Activated CD8-positive, alpha-beta T cell treated with anti-CD3 and anti-CD28 coated beads for 36 hours (primary cell): ENCODE measurements at regions not wholly inside any gene's neighbourhood (a gene's known extent, or its start where the extent isn't known, plus 50 kb on each side); places are given as distances from the start of the nearest gene placed in this dataset.

Experiments
- ATAC-seq: fragments of 200-7000 bp; cut with Tn5 transposase; one replicate; pipeline ENCODE4 v1.10.0; 2021; ENCODE audit warnings: mild to moderate bottlenecking, moderate library complexity
- CTCF ChIA-PET: fragments of 350-600 bp; sonication (Branson Sonifier 250); formaldehyde crosslinking; loops from one replicate; lab custom pipeline; 2021; ENCODE audit warnings: antibody characterized with exemption; lab: Charles Lee
- POLR2A ChIA-PET: fragments of 350-600 bp; sonication (Branson Sonifier 250); formaldehyde crosslinking; loops from one replicate; lab custom pipeline; 2021; ENCODE audit warnings: antibody characterized with exemption; lab: Charles Lee
- DNase-seq: peaks from one replicate; pipeline ENCODE4 v3.0.0-alpha.2; 2020
- H3K27ac Mint-ChIP-seq: one replicate; pipeline ENCODE4 v1.8.0; 2021; ENCODE audit warnings: mild to moderate bottlenecking, mixed read lengths
- H3K27me3 Mint-ChIP-seq: one replicate; pipeline ENCODE4 v1.8.0; 2021; ENCODE audit warnings: mixed read lengths
- H3K36me3 Mint-ChIP-seq: one replicate; pipeline ENCODE4 v1.8.0; 2021; ENCODE audit warnings: low read depth, mixed read lengths
- H3K4me1 Mint-ChIP-seq: one replicate; pipeline ENCODE4 v1.8.0; 2021; ENCODE audit warnings: low read depth, mixed read lengths
- H3K4me3 Mint-ChIP-seq: one replicate; pipeline ENCODE4 v1.8.0; 2021; ENCODE audit warnings: mild to moderate bottlenecking, moderate library complexity, mixed read lengths
- H3K9me3 Mint-ChIP-seq: one replicate; pipeline ENCODE4 v1.8.0; 2021; ENCODE audit warnings: mixed read lengths
- CTCF ChIP-seq: fragments of 200-600 bp; IDR thresholded peaks from one replicate; pipeline ENCODE4 v1.8.0; 2022; ENCODE audit warnings: antibody characterized with exemption, mild to moderate bottlenecking
- intact Hi-C: fragments of 100-400 bp; cut with micrococcal nuclease; formaldehyde crosslinking; loops from one replicate; pipeline ENCODE4 v1.10.0; 2022

GRCh38 chr6:66210964-66211363, 503.9 kb upstream of the EYS start:
- Mint-ChIP-seq H3K4me3 (no peak overlapping the region), H3K4me1 (no peaks in the 10 kb centered on the region), H3K27ac (no peak overlapping the region), H3K27me3 (no peaks in the 10 kb centered on the region), H3K36me3 (no peaks in the 10 kb centered on the region), H3K9me3 (peaks cover 23% of the 10 kb centered on the region)
- no peak for DNase-seq
- intact Hi-C loops: no loop called here
- TF ChIP-seq CTCF: no peak
- ChIA-PET CTCF (no interaction called here), POLR2A (no interaction called here)
- no peak for ATAC-seq

- TF ChIP-seq CTCF: no peak
- Mint-ChIP-seq H3K27ac (no peak overlapping the region), H3K27me3 (no peaks in the 10 kb centered on the region), H3K36me3 (no peaks in the 10 kb centered on the region), H3K9me3 (no peaks in the 10 kb centered on the region), H3K4me3 (no peak overlapping the region), H3K4me1 (no peaks in the 10 kb centered on the region)
- intact Hi-C loops: no loop called here
- no peak for DNase-seq
- ChIA-PET CTCF (no interaction called here), POLR2A (no interaction called here)
- no peak for ATAC-seq
These were observed 493.4 kb upstream of the EYS start for GRCh38 chr6:66200390-66200789.

- no peak for TF ChIP-seq CTCF
- Mint-ChIP-seq H3K4me1 (no peaks in the 10 kb centered on the region), H3K27me3 (no peaks in the 10 kb centered on the region), H3K9me3 (no peaks in the 10 kb centered on the region), H3K4me3 (no peak overlapping the region), H3K36me3 (no peaks in the 10 kb centered on the region), H3K27ac (no peak overlapping the region)
- ATAC-seq (no peak), DNase-seq (no peak)
- POLR2A ChIA-PET: no interaction called here
- CTCF ChIA-PET: no interaction called here
- intact Hi-C loops: no loop called here
These were observed 492.1 kb upstream of the EYS start for GRCh38 chr6:66199171-66199570.

GRCh38 chr6:66198062-66198624, 491.1 kb upstream of the EYS start:
- TF ChIP-seq CTCF: no peak
- ChIA-PET CTCF (no interaction called here), POLR2A (no interaction called here)
- Mint-ChIP-seq H3K36me3 (no peaks in the 10 kb centered on the region), H3K9me3 (no peaks in the 10 kb centered on the region), H3K4me3 (no peak overlapping the region), H3K4me1 (no peaks in the 10 kb centered on the region), H3K27ac (no peak overlapping the region), H3K27me3 (no peaks in the 10 kb centered on the region)
- ATAC-seq (no peak), DNase-seq (no peak)
- intact Hi-C loops: no loop called here

GRCh38 chr6:66190858-66191257, 483.8 kb upstream of the EYS start:
- no peak for TF ChIP-seq CTCF
- no peak for ATAC-seq
- peaks cover 6% of the 10 kb centered on the region for H3K9me3 Mint-ChIP-seq
- no peak overlapping the region for H3K27ac Mint-ChIP-seq
- H3K27me3 Mint-ChIP-seq: no peaks in the 10 kb centered on the region
- DNase-seq: no peak
- intact Hi-C loops: no loop called here
- H3K4me3 Mint-ChIP-seq: no peak overlapping the region
- no peaks in the 10 kb centered on the region for H3K4me1 Mint-ChIP-seq
- H3K36me3 Mint-ChIP-seq: no peaks in the 10 kb centered on the region
- CTCF ChIA-PET: no interaction called here
- POLR2A ChIA-PET: no interaction called here
